Activated T-cell treated with anti-CD3 and anti-CD28 coated beads, Interleukin-2, amount 50 U/mL, for 4 hours (primary cell): ENCODE measurements at regions not wholly inside any gene's neighbourhood (a gene's known extent, or its start where the extent isn't known, plus 50 kb on each side); places are given as distances from the start of the nearest gene placed in this dataset.

Experiments
- ATAC-seq, 2 donors: fragments of 200-7000 bp; cut with Tn5 transposase; one replicate each; pipeline ENCODE4 v1.10.0; 2021
- DNase-seq: peaks from one replicate; pipeline ENCODE4 v3.0.0-alpha.2; 2020
- H3K27me3 Mint-ChIP-seq: one replicate; pipeline ENCODE4 v1.8.0; 2021; ENCODE audit warnings: low read depth, mixed read lengths
- H3K36me3 Mint-ChIP-seq: one replicate; pipeline ENCODE4 v1.8.0; 2022; ENCODE audit warnings: mixed read lengths; ENCODE audit not compliant: insufficient read depth
- H3K4me1 Mint-ChIP-seq: one replicate; pipeline ENCODE4 v1.8.0; 2021; ENCODE audit warnings: low read depth, mixed read lengths
- H3K4me3 Mint-ChIP-seq: one replicate; pipeline ENCODE4 v1.8.0; 2021; ENCODE audit warnings: mild to moderate bottlenecking, moderate library complexity, mixed read lengths
- H3K9me3 Mint-ChIP-seq: one replicate; pipeline ENCODE4 v1.8.0; 2021; ENCODE audit warnings: mixed read lengths

DNA sequence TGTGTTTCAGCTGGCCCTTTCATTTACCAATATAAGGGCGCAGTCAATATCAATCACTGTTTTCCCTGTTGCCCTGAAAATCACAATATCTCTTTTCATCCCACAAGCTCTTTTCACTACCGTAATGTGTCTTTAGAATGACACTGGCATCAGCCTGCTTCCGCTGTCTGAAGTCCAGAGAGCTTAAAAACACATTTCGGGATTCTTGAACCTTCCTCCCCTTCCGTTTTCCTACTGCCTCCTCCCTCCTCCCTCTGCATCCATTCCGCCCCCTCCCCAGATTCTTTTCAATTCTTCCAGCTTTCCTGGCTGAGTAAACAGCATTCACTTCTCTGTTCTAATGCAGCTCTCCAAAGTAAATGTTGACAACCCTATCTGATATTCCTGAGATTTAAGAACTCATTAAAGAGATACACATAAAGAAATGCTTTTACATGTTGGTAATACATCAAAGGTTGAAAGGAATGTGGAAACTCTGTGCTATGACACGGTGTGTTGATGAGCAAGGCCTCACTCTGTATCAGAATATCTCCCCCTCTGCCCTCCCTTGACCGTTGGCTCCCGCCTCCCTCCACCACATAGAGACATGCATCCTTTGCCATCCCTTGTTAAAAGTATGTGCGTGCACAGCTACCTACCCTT is 83.5 kb upstream of the SPRY1 start:
- Mint-ChIP-seq H3K36me3 (peaks cover 62% of the 10 kb centered on the region), H3K9me3 (peaks cover 13% of the 10 kb centered on the region), H3K27me3 (no peaks in the 10 kb centered on the region), H3K4me3 (no peak overlapping the region), H3K4me1 (no peaks in the 10 kb centered on the region)
- no peak for ATAC-seq
- DNase-seq, result no peak

DNA sequence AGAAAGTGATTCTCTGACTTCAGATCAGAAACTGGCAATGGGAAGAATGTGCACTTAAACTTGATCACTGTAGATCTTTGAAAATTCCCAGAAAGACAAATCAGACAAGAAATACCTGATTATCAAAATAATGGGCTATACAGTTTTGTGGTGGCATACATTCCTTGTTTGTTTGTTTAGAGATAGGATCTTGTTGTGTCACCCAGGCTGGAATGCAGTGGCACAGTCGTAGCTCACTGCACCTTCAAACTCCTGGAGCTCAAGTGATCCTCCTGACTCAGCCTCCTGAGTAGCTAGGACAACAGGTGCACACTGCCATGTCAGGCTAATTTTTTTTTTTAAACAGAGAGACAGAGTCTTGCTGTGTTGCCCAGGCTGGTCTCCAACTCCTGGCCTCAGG is 81.0 kb upstream of the SPRY1 start:
- no peaks in the 10 kb centered on the region for H3K27me3 Mint-ChIP-seq
- ATAC-seq (no peak), DNase-seq (no peak)
- peaks cover 55% of the 10 kb centered on the region for H3K36me3 Mint-ChIP-seq
- no peak overlapping the region for H3K4me3 Mint-ChIP-seq
- peaks cover 28% of the 10 kb centered on the region for H3K9me3 Mint-ChIP-seq
- H3K4me1 Mint-ChIP-seq, result no peaks in the 10 kb centered on the region

DNA sequence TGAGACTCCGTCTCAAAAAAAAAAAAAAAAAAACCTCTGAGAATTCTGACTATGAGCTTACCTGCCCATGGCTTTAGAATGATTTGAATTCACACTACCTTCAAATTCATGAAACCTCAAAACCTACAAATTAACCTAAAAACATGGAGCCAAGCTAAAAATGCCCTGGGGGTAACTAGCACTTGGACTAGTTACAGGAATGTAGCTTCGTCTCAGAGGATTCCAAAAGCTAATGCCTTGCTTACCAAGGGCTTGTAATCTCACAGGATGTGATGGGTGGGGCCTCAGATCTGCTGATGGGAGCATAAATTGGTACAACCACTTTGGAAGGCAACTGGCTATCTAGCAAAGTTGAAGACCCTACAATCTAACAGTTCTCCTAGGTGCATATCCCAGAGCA is 79.4 kb upstream of the SPRY1 start:
- no peaks in the 10 kb centered on the region for H3K27me3 Mint-ChIP-seq
- DNase-seq (no peak), ATAC-seq (no peak)
- peaks cover 52% of the 10 kb centered on the region for H3K36me3 Mint-ChIP-seq
- no peaks in the 10 kb centered on the region for H3K4me1 Mint-ChIP-seq
- H3K9me3 Mint-ChIP-seq, result peaks cover 40% of the 10 kb centered on the region
- no peak overlapping the region for H3K4me3 Mint-ChIP-seq

DNA sequence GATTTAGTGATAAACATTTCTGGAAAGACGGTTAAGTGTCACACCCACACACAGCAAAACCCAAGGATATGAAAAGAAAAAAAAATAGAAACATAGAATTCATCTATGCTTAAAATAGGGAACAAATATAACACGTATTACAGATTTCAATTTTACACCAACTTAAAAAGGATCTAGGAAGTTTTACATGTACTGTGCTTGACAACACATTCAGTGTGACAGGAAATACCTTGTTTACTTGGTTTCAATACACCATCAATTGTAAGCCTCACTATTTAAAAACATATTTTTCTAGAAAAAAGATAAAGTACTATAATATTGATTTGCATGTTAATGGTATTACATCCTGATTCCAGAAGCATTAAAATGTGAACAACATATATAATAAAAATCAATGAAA is 77.0 kb upstream of the SPRY1 start:
- H3K9me3 Mint-ChIP-seq, result peaks cover 48% of the 10 kb centered on the region
- H3K4me3 Mint-ChIP-seq, result no peak overlapping the region
- DNase-seq (no peak), ATAC-seq (no peak)
- no peaks in the 10 kb centered on the region for H3K4me1 Mint-ChIP-seq
- peaks cover 32% of the 10 kb centered on the region for H3K36me3 Mint-ChIP-seq
- H3K27me3 Mint-ChIP-seq, result no peaks in the 10 kb centered on the region

DNA sequence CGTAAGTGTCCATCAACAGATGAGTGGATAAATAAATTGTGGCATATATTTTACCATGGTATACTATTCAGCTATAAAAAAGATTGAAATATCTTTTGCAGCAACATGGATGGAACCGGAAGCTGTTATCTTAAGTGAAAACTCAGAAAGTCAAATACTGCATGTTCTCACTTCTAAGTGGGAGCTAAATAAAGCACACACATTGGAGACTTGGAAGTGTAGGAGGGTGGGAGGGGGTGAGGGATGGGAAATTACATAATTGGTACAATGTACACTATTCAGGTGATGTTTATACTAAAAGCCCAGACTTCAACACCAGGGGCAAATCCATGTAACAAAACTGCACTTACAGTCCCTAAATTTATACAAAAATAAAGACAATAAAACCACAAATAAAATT is 72.6 kb upstream of the SPRY1 start:
- no peaks in the 10 kb centered on the region for H3K4me1 Mint-ChIP-seq
- no peaks in the 10 kb centered on the region for H3K27me3 Mint-ChIP-seq
- H3K4me3 Mint-ChIP-seq, result no peak overlapping the region
- ATAC-seq, result no peak
- peaks cover 48% of the 10 kb centered on the region for H3K9me3 Mint-ChIP-seq
- no peak for DNase-seq
- peaks cover 9% of the 10 kb centered on the region for H3K36me3 Mint-ChIP-seq

DNA sequence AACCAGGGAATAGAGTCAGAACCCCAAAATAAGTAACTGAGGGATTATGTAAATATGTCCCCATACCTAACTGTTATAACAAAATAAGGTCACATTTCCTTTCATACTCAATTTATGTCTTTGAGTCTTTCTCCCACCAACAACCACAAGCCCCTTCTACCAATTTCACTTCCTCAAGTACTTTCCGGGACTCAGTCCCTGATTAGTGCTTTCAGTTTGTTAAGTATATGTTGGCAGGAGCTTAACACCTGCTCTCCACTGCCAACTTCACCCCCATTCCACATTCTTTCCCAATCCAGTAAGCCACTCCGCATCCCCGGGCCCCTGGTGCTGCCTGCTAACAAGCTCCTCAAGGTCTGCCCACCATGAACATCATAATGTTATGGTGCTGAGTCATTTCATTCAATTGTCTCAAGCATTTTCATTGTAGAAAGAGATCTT is 71.3 kb upstream of the SPRY1 start:
- no peaks in the 10 kb centered on the region for H3K4me1 Mint-ChIP-seq
- H3K27me3 Mint-ChIP-seq, result no peaks in the 10 kb centered on the region
- DNase-seq (no peak), ATAC-seq (no peak)
- H3K4me3 Mint-ChIP-seq, result no peak overlapping the region
- peaks cover 47% of the 10 kb centered on the region for H3K9me3 Mint-ChIP-seq
- H3K36me3 Mint-ChIP-seq, result peaks cover 6% of the 10 kb centered on the region

DNA sequence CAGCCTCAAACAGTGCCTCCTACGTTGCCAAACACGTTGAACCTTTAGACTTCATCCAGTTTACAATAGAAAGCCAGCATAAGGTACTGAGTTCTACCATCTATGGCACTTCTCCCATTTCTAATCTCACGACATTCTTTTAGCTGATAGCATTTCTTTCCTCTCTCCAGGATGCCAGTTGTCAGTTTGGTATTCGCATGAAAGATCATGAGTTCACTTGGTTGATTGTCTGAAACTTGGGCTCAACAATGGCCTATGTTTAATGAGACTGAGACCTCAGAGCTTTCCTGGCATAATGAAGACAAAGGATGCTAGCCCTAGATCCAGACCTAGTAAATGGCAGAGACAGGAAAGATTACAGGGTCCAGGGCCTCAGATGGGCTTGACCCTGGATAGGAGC is 69.2 kb upstream of the SPRY1 start:
- no peaks in the 10 kb centered on the region for H3K27me3 Mint-ChIP-seq
- H3K9me3 Mint-ChIP-seq, result peaks cover 34% of the 10 kb centered on the region
- DNase-seq (no peak), ATAC-seq (no peak)
- H3K4me3 Mint-ChIP-seq, result no peak overlapping the region
- H3K36me3 Mint-ChIP-seq, result no peaks in the 10 kb centered on the region
- H3K4me1 Mint-ChIP-seq, result no peaks in the 10 kb centered on the region

DNA sequence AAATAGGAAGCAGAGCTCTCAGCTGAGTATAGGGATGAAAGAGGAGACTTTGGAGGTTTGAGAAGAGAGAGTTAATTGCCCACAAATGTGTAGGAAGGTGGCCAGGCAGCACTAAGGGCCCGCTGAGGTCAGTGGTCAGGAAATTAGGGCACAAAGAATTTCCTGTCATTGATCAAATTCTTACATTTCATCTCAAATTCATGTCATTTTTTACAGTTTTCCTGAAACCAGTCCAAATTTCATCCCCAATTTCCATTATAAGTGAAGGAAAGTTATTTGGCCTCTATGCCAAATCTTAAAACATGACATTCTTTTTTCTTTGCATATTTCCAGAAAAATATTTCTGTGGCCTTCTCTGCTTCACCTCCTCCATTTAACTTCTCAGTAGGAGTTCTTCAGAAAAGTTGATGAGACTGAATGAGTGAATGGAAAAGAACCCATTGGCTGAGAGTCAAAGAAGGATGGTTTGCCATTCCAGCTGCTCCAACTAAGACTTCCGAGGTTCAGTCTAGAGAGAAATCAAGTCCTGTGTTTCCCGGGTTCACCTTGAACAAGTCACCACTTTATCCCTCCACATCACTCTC is 68.7 kb upstream of the SPRY1 start:
- Mint-ChIP-seq H3K4me3 (no peak overlapping the region), H3K36me3 (no peaks in the 10 kb centered on the region), H3K9me3 (peaks cover 31% of the 10 kb centered on the region), H3K4me1 (no peaks in the 10 kb centered on the region), H3K27me3 (no peaks in the 10 kb centered on the region)
- ATAC-seq, result no peak
- no peak for DNase-seq

DNA sequence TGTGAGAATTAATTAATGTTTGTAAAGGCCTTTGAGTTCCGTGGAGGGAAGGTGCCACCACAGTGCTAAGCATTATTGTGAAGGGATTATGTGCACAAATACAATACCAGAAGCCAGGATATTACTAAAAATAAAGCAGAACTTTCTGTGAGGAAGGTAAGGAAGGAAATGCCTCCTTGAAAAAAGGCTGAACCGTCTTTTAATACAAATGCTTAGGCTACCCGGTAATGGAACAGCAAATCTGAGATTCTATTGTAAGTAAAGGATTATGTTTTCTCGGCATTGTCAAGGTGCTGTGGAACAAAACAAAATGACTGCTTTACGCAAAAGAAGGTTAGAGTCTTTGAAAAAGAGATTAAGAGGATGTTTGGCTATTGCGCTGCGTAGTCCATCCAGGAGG is 57.9 kb upstream of the SPRY1 start:
- Mint-ChIP-seq H3K4me3 (no peak overlapping the region), H3K27me3 (peaks cover 10% of the 10 kb centered on the region), H3K36me3 (no peaks in the 10 kb centered on the region), H3K4me1 (no peaks in the 10 kb centered on the region), H3K9me3 (no peaks in the 10 kb centered on the region)
- no peak for ATAC-seq
- DNase-seq, result no peak

DNA sequence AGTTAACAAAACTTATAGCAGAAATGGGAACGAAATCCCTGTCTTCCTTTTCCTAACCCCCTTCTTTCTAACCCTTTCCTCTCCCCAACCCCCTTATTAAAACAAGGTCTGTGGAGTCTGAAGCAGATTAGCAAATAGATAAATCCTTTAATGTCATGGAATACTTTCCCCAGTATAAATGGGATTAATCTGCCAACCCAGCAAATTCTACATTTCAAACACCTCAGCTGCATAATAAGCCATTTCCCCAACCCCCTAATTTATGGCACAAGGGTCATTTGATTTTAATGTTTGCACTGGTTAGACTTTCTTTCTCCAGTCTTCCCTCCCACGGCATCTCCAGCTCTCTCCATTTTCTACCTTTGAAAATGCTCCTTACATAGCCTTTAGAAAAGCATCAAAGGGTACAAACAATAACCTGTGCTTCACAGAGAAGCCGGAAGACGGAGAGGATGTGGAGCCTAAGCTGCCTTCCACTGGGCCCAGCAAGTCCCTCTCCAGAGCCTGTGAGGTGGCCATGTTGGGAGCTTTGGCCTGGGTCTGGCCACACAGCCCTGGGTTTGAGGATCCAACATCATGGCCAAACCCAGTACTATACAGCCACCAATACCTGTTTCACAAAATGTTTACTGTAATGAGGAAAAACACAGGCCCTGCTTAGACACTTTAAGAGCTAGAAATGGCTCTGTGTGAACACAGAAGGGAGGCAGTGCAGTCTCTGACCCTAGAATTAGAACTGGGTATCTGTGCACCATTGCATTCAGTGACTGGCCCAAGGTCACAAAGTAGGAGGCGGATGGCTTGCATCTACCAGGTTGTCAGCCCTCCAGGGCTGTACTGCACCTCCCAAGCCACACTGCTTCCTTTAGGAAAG is 56.9 kb upstream of the SPRY1 start:
- H3K36me3 Mint-ChIP-seq, result no peaks in the 10 kb centered on the region
- ATAC-seq, result no peak
- H3K4me3 Mint-ChIP-seq, result no peak overlapping the region
- H3K9me3 Mint-ChIP-seq, result no peaks in the 10 kb centered on the region
- DNase-seq, result no peak
- H3K4me1 Mint-ChIP-seq, result no peaks in the 10 kb centered on the region
- H3K27me3 Mint-ChIP-seq, result peaks cover 7% of the 10 kb centered on the region

DNA sequence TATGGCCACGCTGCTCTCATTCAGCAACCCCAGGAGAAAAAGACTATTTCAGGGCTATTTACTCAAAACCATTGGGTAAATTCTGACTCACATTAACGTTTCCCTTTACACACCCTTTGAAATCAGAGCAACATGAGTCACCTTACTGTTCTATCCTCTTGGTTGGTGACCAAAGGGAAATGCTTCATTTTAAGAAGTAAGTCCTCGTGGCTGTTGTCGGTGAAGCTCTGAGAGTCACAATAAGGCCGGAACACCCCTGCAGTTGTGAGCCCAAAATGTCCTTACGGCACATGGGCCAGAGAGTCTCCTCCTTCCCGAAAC is 56.3 kb upstream of the SPRY1 start:
- Mint-ChIP-seq H3K9me3 (no peaks in the 10 kb centered on the region), H3K27me3 (peaks cover 7% of the 10 kb centered on the region), H3K4me1 (no peaks in the 10 kb centered on the region), H3K36me3 (no peaks in the 10 kb centered on the region), H3K4me3 (no peak overlapping the region)
- DNase-seq (no peak), ATAC-seq (no peak)

DNA sequence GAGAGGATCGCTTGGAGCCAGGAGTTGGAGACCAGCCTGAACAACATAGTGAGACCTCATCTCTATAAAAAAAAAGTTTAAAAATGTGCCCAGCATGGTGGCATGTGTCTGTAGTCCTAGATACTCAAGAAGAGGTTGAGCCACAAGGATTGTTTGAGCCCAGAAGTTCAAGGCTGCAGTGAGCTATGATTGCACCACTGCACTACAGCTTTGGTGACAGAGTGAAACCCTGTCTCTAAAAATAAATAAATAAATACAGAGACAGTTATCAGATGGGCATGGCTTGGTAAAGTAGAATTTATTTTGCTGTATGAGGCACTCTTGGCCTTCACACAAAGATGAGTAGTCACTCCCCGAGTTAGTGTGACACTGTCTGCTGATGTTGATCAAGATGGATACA is 54.1 kb upstream of the SPRY1 start:
- Mint-ChIP-seq H3K36me3 (no peaks in the 10 kb centered on the region), H3K27me3 (peaks cover 7% of the 10 kb centered on the region), H3K9me3 (no peaks in the 10 kb centered on the region), H3K4me1 (no peaks in the 10 kb centered on the region), H3K4me3 (no peak overlapping the region)
- ATAC-seq (no peak), DNase-seq (no peak)

DNA sequence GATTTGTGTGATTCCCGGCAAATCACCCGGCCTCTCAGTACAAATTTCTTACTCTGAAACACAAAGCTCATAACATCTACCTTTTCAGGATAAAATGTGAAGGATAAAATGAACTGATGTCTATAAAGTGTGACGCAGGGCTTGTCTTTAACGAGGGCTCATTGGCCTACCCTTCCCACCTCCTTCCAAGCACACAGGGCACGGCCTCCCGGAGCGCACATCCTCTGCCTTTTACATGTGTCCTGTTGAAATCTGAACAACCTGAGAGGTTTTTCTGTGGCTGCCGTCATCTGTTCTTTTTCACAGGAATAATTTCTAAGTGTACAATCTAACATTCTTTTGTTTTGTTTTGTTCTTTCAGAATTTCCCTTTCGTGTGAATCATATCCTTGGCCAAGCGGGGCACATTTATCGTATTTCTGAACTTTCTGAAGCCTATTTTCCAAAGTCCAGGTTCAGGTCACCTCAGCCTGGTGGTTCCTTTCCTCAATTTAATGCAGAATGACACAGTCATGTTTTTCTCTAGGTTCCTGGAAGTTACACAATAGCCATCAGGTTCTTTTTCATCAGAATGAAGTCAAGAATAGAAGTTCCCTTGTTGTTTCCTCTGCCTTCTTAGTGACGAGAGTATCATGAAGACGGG is 53.1 kb upstream of the SPRY1 start:
- Mint-ChIP-seq H3K4me1 (no peaks in the 10 kb centered on the region), H3K9me3 (no peaks in the 10 kb centered on the region), H3K27me3 (peaks cover 5% of the 10 kb centered on the region), H3K4me3 (no peak overlapping the region), H3K36me3 (no peaks in the 10 kb centered on the region)
- ATAC-seq, result no peak
- DNase-seq, result no peak

DNA sequence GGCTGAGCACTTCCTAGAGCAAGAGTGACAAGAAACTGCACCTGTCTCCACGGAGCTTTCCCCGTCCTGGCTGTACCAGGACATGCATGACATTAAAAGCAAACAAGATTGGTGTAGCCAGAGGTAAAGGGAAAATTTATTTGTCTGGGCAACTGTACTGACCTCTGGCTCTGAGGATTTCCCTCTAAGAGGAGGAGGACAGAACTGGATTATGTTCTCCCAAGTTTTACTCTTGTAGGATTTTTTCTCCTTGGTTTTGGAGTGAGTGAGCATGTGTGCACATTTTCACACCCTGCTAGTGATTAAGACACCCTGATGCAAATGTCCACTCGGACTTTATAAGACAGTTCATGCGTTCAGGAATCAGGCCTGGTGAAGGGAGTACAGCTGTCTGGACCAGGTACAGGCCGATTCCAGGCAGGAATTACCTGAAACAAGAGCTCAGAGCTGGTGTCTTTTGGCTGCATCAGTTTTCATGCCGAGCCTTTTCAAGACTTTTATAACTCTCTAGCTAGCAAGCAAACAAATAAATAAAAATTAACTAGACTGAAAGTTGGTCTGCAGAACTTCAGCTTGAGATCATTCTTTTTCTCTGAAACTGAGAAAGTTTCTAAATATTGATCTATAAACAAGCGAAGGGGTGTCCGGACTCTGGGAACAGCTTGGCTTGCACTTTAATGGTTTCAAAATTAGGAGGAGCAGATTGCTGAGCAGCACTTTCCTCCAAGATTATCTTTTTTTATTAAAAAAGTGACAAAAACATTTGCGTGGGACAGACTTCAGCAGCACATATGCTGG is 51.3 kb upstream of the SPRY1 start:
- H3K9me3 Mint-ChIP-seq, result no peaks in the 10 kb centered on the region
- no peaks in the 10 kb centered on the region for H3K4me1 Mint-ChIP-seq
- DNase-seq (no peak), ATAC-seq (no peak)
- no peak overlapping the region for H3K4me3 Mint-ChIP-seq
- no peaks in the 10 kb centered on the region for H3K36me3 Mint-ChIP-seq
- no peaks in the 10 kb centered on the region for H3K27me3 Mint-ChIP-seq
